ENCODE measurements at regions not wholly inside any gene's neighbourhood (a gene's known extent, or its start where the extent isn't known, plus 50 kb on each side); places are given as distances from the start of the nearest gene placed in this dataset.

GRCh38 chr1:104380003-104380402 is 630.3 kb downstream of the AMY1C start:
- Histone ChIP-seq H3K4me3 (no peak overlapping the region), H3K27me3 (ENCODE audit: low read depth) (no peaks in the 10 kb centered on the region), H3K9me3 (replicated peaks) (peaks cover 25% of the 10 kb centered on the region), H3K4me1 (no peaks in the 10 kb centered on the region), H3K36me3 (no peaks in the 10 kb centered on the region), H3K27ac (replicated peaks) (no peak overlapping the region)
- intact Hi-C loops (cut with micrococcal nuclease), result no loop called here
- DNase-seq, result no peak
- TF ChIP-seq CTCF (IDR thresholded peaks at IDR 0.05; ENCODE audit: borderline replicate concordance), result no peak

GRCh38 chr1:104387716-104388508 is 638.2 kb downstream of the AMY1C start:
- Histone ChIP-seq H3K9me3 (replicated peaks) (peaks cover 25% of the 10 kb centered on the region), H3K27ac (replicated peaks) (no peak overlapping the region), H3K4me1 (no peaks in the 10 kb centered on the region), H3K4me3 (no peak overlapping the region), H3K36me3 (no peaks in the 10 kb centered on the region), H3K27me3 (ENCODE audit: low read depth) (no peaks in the 10 kb centered on the region)
- intact Hi-C loops (cut with micrococcal nuclease), result no loop called here
- TF ChIP-seq CTCF (IDR thresholded peaks at IDR 0.05; ENCODE audit: borderline replicate concordance), result no peak
- DNase-seq, result no peak

DNA sequence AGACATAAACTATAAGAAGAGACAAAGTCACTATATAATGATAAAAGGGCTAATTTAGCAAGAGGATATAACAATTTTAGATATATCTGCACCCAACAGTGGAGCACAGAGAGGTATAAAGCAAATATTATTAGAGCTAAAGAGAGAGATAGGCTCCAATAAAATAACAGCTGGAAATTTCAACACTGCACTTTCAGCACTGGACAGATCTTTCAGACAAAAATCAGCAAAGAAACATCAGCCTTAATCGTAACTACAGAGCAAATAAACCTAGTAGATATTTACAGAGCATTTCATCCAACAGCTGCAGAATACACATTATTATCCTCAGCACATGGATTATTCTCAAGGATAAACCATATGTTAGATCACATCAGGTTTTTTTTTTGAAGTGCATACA is 642.9 kb downstream of the AMY1C start:
- Histone ChIP-seq H3K4me3 (no peak overlapping the region), H3K4me1 (no peaks in the 10 kb centered on the region), H3K36me3 (no peaks in the 10 kb centered on the region), H3K9me3 (replicated peaks) (peaks cover 35% of the 10 kb centered on the region), H3K27me3 (ENCODE audit: low read depth) (no peaks in the 10 kb centered on the region), H3K27ac (replicated peaks) (no peak overlapping the region)
- intact Hi-C loops (cut with micrococcal nuclease), result no loop called here
- TF ChIP-seq CTCF (IDR thresholded peaks at IDR 0.05; ENCODE audit: borderline replicate concordance), result no peak
- DNase-seq, result no peak

- Histone ChIP-seq H3K9me3 (replicated peaks) (peaks cover 12% of the 10 kb centered on the region), H3K4me1 (no peaks in the 10 kb centered on the region), H3K4me3 (no peak overlapping the region), H3K27me3 (ENCODE audit: low read depth) (no peaks in the 10 kb centered on the region), H3K27ac (replicated peaks) (no peak overlapping the region), H3K36me3 (no peaks in the 10 kb centered on the region)
- no peak for DNase-seq
- TF ChIP-seq CTCF (IDR thresholded peaks at IDR 0.05; ENCODE audit: borderline replicate concordance), result no peak
- intact Hi-C loops (cut with micrococcal nuclease), result no loop called here
These were observed 652.5 kb downstream of the AMY1C start for GRCh38 chr1:104402178-104402577.

DNA sequence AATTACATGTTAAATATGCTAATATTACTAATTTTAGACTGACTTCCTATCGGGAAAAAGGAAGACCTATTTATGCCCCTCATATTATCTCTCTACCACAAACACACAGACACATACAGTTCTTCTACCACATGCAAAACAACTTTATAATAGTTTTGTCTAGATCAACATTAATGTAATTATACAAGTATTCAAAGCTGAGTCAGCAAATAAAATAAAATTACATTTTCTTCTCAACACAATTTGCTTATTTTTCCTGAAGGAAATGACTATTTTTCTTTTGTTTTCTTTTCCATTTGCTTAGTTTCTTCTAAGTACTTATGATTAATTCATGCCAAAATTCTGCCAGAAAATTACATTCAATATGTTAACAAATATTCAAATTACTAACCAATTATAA is 654.2 kb downstream of the AMY1C start:
- intact Hi-C loops (cut with micrococcal nuclease), result no loop called here
- Histone ChIP-seq H3K4me3 (no peak overlapping the region), H3K9me3 (replicated peaks) (peaks cover 18% of the 10 kb centered on the region), H3K27ac (replicated peaks) (no peak overlapping the region), H3K36me3 (no peaks in the 10 kb centered on the region), H3K4me1 (no peaks in the 10 kb centered on the region), H3K27me3 (ENCODE audit: low read depth) (no peaks in the 10 kb centered on the region)
- no peak for DNase-seq
- TF ChIP-seq CTCF (IDR thresholded peaks at IDR 0.05; ENCODE audit: borderline replicate concordance), result no peak

Measured in left ventricle myocardium inferior (tissue), 1 donor.